Ascending aorta (tissue), 2 donors: ENCODE measurements at regions not wholly inside any gene's neighbourhood (a gene's known extent, or its start where the extent isn't known, plus 50 kb on each side); places are given as distances from the start of the nearest gene placed in this dataset.

Experiments used
- DNase-seq, 2 donors: peaks; one replicate each; pipeline ENCODE4 v3.0.0-alpha.2; 2019; ENCODE audit warnings: low spot score in 2 of 2
- H3K27ac ChIP-seq, 2 donors: fragments of 200-600 bp; sonication (generic); one replicate each; pipeline ENCODE4 v1.5.1; 2016 to 2017; ENCODE audit warnings: mild to moderate bottlenecking in 1 of 2
- H3K27me3 ChIP-seq: fragments of 200-600 bp; sonication (generic); one replicate; pipeline ENCODE4 v1.5.1; 2017
- H3K36me3 ChIP-seq, 2 donors: fragments of 200-600 bp; sonication (generic); one replicate each; pipeline ENCODE4 v1.5.1; 2016
- H3K4me1 ChIP-seq, 2 donors: fragments of 200-600 bp; sonication (generic); one replicate each; pipeline ENCODE4 v1.5.1; 2016 to 2017; ENCODE audit warnings: mild to moderate bottlenecking in 1 of 2
- H3K4me3 ChIP-seq, 2 donors: fragments of 200-600 bp; sonication (generic); one replicate each; pipeline ENCODE4 v1.5.1; 2016 to 2017; ENCODE audit warnings: mild to moderate bottlenecking in 1 of 2
- H3K9me3 ChIP-seq, 2 donors: fragments of 200-600 bp; sonication (generic); one replicate each; pipeline ENCODE4 v1.5.1; 2016
- intact Hi-C: fragments of 100-400 bp; cut with DNase I; formaldehyde crosslinking; loops from one replicate; pipeline ENCODE4 v1.15.1; 2023
- TF ChIP-seq, protein P1 (sequence below), 3 experiments: fragments of 200-600 bp in 2 of 3; fragments of 450-650 bp in 1 of 3; sonication (generic) in 2 of 3; IDR thresholded peaks; one replicate each; pipeline ENCODE4 v1.5.1; 2016 to 2019; ENCODE audit warnings: antibody characterized with exemption in 3 of 3, mild to moderate bottlenecking in 1 of 3, moderate library complexity in 1 of 3

DNA sequence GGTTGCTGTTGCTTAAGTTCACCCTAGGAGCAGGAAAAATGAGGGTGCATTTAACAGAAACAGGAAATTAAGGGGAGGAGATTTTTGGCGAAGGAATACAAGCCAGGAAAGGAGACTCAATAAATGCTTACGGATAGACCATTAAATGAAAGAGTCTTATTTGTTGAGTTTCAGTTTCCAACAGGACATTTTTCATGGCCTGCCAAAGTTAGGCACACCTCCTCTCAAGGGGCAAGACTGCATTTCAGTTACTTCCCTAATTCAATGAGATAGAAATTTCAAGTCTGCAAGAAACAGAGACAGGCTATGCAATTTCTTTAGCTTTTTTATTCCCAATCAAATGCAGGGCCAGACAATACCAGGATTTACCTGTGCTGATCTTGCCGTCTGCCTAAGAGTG lies 394.7 kb upstream of the KLHL29 start:
- H3K4me3 ChIP-seq, result no peak overlapping the region
- intact Hi-C loops, result no loop called here
- no peaks in the 10 kb centered on the region for H3K27me3 ChIP-seq
- no peaks in the 10 kb centered on the region for H3K4me1 ChIP-seq
- DNase-seq, result no peak
- TF ChIP-seq, protein P1, sequence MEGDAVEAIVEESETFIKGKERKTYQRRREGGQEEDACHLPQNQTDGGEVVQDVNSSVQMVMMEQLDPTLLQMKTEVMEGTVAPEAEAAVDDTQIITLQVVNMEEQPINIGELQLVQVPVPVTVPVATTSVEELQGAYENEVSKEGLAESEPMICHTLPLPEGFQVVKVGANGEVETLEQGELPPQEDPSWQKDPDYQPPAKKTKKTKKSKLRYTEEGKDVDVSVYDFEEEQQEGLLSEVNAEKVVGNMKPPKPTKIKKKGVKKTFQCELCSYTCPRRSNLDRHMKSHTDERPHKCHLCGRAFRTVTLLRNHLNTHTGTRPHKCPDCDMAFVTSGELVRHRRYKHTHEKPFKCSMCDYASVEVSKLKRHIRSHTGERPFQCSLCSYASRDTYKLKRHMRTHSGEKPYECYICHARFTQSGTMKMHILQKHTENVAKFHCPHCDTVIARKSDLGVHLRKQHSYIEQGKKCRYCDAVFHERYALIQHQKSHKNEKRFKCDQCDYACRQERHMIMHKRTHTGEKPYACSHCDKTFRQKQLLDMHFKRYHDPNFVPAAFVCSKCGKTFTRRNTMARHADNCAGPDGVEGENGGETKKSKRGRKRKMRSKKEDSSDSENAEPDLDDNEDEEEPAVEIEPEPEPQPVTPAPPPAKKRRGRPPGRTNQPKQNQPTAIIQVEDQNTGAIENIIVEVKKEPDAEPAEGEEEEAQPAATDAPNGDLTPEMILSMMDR (IDR thresholded peaks at IDR 0.05), result no peak
- H3K36me3 ChIP-seq, result no peaks in the 10 kb centered on the region
- no peaks in the 10 kb centered on the region for H3K9me3 ChIP-seq
- H3K27ac ChIP-seq, result no peak overlapping the region

DNA sequence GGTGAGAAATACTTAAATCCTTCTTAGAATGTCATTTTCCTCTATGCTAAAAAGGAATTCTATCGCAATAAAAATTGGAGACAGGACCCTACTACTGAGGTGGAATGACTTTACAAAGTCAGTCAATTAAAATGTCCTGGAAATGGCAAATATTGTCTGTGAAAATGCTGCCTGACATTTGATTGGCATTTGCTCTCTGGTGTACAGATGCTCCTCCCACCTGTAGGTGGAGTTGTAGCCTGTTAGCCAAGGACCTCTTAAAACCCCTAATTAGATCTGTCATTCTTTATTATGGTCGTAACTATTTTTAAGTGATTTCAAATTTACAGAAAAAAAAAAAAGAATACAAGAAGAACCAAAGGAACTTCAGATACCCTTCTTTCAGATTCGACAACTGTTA lies 393.1 kb upstream of the KLHL29 start:
- intact Hi-C loops, result no loop called here
- H3K9me3 ChIP-seq, result no peaks in the 10 kb centered on the region

DNA sequence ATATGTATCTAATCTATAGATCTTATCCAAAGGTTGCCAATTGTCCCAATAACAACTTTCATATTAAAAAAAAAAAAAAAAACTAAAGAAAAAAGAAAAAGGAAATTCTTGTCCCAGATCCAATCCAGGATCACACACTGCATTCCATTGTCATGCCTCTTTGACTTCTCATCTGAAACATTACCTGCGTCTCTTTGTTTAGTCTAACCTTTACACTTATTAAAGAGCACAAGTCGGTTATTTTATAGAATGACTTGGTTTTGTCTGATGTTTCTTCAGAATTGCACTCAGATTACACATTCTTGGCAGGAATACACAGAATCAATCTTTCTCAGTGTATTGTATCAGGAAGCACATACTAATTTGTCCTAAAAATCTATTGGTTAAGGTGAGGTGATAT lies 392.5 kb upstream of the KLHL29 start:
- intact Hi-C loops, result no loop called here
- no peaks in the 10 kb centered on the region for H3K4me1 ChIP-seq
- TF ChIP-seq, protein P1 (IDR thresholded peaks at IDR 0.05), result no peak
- no peaks in the 10 kb centered on the region for H3K27me3 ChIP-seq
- H3K36me3 ChIP-seq, result no peaks in the 10 kb centered on the region
- H3K27ac ChIP-seq, result no peak overlapping the region
- no peaks in the 10 kb centered on the region for H3K9me3 ChIP-seq
- no peak for DNase-seq
- H3K4me3 ChIP-seq, result no peak overlapping the region

More for the DNA sequence above, 393.1 kb upstream of the KLHL29 start:
- Histone ChIP-seq H3K27ac (no peak overlapping the region), H3K27me3 (no peaks in the 10 kb centered on the region), H3K4me1 (no peaks in the 10 kb centered on the region), H3K36me3 (no peaks in the 10 kb centered on the region), H3K4me3 (no peak overlapping the region)
- DNase-seq, result no peak
- TF ChIP-seq, protein P1 (IDR thresholded peaks at IDR 0.05), result no peak

DNA sequence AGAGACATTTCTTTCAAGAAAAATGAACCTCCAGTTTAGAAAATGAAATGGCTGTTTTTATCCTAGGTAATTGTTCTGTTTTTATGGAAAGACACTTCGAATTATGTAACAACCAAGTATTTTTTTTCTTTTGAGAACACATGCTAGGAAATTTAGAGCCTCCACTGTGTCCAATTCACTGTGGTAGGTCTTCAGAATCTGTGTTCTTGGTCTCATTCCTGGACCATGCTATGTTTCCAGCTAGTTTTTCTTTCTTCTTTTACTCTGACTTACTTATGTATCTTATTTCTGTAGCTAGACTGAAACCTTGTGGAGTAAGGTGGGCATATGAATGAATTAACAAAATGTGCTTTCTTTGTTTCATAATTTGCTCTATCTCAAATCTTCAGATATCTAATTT lies 391.7 kb upstream of the KLHL29 start:
- no peak for DNase-seq
- TF ChIP-seq, protein P1 (IDR thresholded peaks at IDR 0.05), result no peak
- intact Hi-C loops, result no loop called here
- H3K27me3 ChIP-seq, result no peaks in the 10 kb centered on the region
- no peaks in the 10 kb centered on the region for H3K36me3 ChIP-seq
- no peak overlapping the region for H3K27ac ChIP-seq
- no peaks in the 10 kb centered on the region for H3K4me1 ChIP-seq
- no peaks in the 10 kb centered on the region for H3K9me3 ChIP-seq
- no peak overlapping the region for H3K4me3 ChIP-seq

DNA sequence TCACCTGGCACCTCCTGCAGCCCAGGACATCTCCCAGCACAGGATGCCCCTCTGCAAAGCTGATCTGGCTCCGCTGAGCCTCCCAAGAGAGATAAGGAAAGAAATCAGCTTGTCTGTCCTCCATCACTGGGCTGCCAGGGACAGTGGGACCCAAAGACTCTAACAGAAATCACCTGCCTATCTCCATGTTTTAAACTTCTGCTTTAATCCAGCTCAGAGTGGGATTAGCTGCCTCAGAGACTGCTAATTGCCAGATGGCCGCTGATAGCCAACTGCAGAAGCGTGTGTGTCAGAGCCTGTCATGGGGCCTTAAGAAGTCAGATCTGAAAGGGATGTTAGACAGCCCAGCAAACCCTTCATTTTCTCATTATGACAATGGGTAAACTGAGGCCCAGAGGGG lies 389.4 kb upstream of the KLHL29 start:
- TF ChIP-seq, protein P1 (IDR thresholded peaks at IDR 0.05), result no peak

DNA sequence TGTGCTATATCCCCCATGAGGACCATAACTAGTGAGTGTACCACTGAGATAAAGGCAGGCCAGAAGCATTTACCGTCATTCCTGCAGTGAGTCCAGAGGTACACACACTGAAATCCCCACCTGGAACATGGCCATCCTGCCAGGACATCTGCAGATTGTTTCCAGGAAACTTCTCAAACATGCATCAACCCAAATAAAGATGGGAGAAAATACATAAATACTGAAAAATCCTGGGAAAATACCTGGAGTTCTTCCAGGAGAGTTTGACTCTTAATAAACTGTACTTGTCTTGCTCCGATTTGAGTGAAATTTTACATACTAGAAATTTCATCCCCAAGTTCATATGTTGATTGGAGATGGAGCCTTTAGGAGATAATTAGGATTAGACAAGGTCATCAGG lies 388.1 kb upstream of the KLHL29 start:
- no peak overlapping the region for H3K27ac ChIP-seq
- intact Hi-C loops, result no loop called here

More for the DNA sequence above, 389.4 kb upstream of the KLHL29 start:
- no peak overlapping the region for H3K4me3 ChIP-seq
- no peak overlapping the region for H3K27ac ChIP-seq
- H3K36me3 ChIP-seq, result no peaks in the 10 kb centered on the region
- intact Hi-C loops, result no loop called here
- H3K9me3 ChIP-seq, result no peaks in the 10 kb centered on the region
- H3K4me1 ChIP-seq, result no peaks in the 10 kb centered on the region
- DNase-seq, result no peak
- no peaks in the 10 kb centered on the region for H3K27me3 ChIP-seq

More for the DNA sequence above, 388.1 kb upstream of the KLHL29 start:
- H3K36me3 ChIP-seq, result no peaks in the 10 kb centered on the region
- H3K9me3 ChIP-seq, result no peaks in the 10 kb centered on the region
- no peak overlapping the region for H3K4me3 ChIP-seq
- no peaks in the 10 kb centered on the region for H3K27me3 ChIP-seq
- TF ChIP-seq, protein P1 (IDR thresholded peaks at IDR 0.05), result no peak
- DNase-seq, result no peak
- H3K4me1 ChIP-seq, result no peaks in the 10 kb centered on the region
